WTC11 (cell line): ENCODE measurements at regions not wholly inside any gene's neighbourhood (a gene's known extent, or its start where the extent isn't known, plus 50 kb on each side); places are given as distances from the start of the nearest gene placed in this dataset.

Experiments
- ATAC-seq: fragments of 200-7000 bp; cut with Tn5 transposase; 2 replicates; pipeline ENCODE4 v1.10.0; 2021; ENCODE audit warnings: mild to moderate bottlenecking, moderate library complexity
- CTCF ChIA-PET: fragments of 300-600 bp; sonication (Branson Sonifier 250); formaldehyde crosslinking; loops from one replicate; lab custom pipeline; 2021; ENCODE audit warnings: antibody characterized with exemption; lab: Charles Lee
- POLR2A ChIA-PET: fragments of 350-600 bp; sonication (Branson Sonifier 250); formaldehyde crosslinking; loops from one replicate; lab custom pipeline; 2021; ENCODE audit warnings: antibody characterized with exemption; lab: Charles Lee
- DNase-seq: peaks from one replicate; pipeline ENCODE4 v3.0.0; 2021; ENCODE audit warnings: low spot score
- H3K27ac Mint-ChIP-seq: 2 replicates; pipeline ENCODE4 v1.8.0; 2021; ENCODE audit warnings: mixed read lengths
- H3K27me3 Mint-ChIP-seq: 2 replicates; pipeline ENCODE4 v1.8.0; 2021; ENCODE audit warnings: low read depth, mild to moderate bottlenecking, moderate library complexity, mixed read lengths
- H3K36me3 Mint-ChIP-seq: 2 replicates; pipeline ENCODE4 v1.8.0; 2021; ENCODE audit warnings: mixed read lengths
- H3K4me1 Mint-ChIP-seq: 2 replicates; pipeline ENCODE4 v1.8.0; 2022; ENCODE audit warnings: mixed read lengths
- H3K4me3 Mint-ChIP-seq: 2 replicates; pipeline ENCODE4 v1.8.0; 2021; ENCODE audit warnings: mild to moderate bottlenecking, moderate library complexity, mixed read lengths
- H3K9me3 Mint-ChIP-seq: 2 replicates; pipeline ENCODE4 v1.8.0; 2021; ENCODE audit warnings: mixed read lengths
- ARID4B ChIP-seq: sonication (generic); formaldehyde crosslinking; IDR thresholded peaks from 2 replicates; pipeline ENCODE4 v1.8.0; 2023; ENCODE audit warnings: missing genetic modification reagents, mild to moderate bottlenecking, borderline replicate concordance
- ATF1 ChIP-seq: sonication (generic); formaldehyde crosslinking; IDR thresholded peaks from 2 replicates; pipeline ENCODE4 v1.8.1; 2023; ENCODE audit warnings: mild to moderate bottlenecking, moderate library complexity, missing genetic modification reagents
- FOXP1 ChIP-seq: sonication (generic); formaldehyde crosslinking; IDR thresholded peaks from 2 replicates; pipeline ENCODE4 v1.8.0; 2022; ENCODE audit warnings: missing genetic modification reagents, mild to moderate bottlenecking, moderate library complexity, borderline replicate concordance
- NR2C2 ChIP-seq: sonication (generic); formaldehyde crosslinking; IDR thresholded peaks from 2 replicates; pipeline ENCODE4 v1.8.0; 2022; ENCODE audit warnings: mild to moderate bottlenecking, missing genetic modification reagents
- NR3C1 ChIP-seq: sonication (generic); formaldehyde crosslinking; conservative IDR thresholded peaks from 2 replicates; pipeline ENCODE4 v1.8.1; 2023; ENCODE audit warnings: low read depth, mild to moderate bottlenecking, missing genetic modification reagents
- OVOL2 ChIP-seq: fragments of 250-450 bp; sonication (Bioruptor Pico); IDR thresholded peaks from 2 replicates; pipeline ENCODE4 v1.9.0; 2021; ENCODE audit warnings: mild to moderate bottlenecking, borderline replicate concordance
- RELA ChIP-seq: sonication (generic); formaldehyde crosslinking; IDR thresholded peaks from 2 replicates; pipeline ENCODE4 v1.8.1; 2022; ENCODE audit warnings: missing genetic modification reagents, mild to moderate bottlenecking, borderline replicate concordance
- RORB ChIP-seq: fragments of 250-450 bp; sonication (Bioruptor Pico); IDR thresholded peaks from 2 replicates; pipeline ENCODE4 v1.9.0; 2021; ENCODE audit warnings: mild to moderate bottlenecking
- SP1 ChIP-seq: sonication (generic); formaldehyde crosslinking; conservative IDR thresholded peaks from 2 replicates; pipeline ENCODE4 v1.8.1; 2022; ENCODE audit warnings: missing genetic modification reagents
- STAT6 ChIP-seq: sonication (generic); formaldehyde crosslinking; conservative IDR thresholded peaks from 2 replicates; pipeline ENCODE4 v1.8.1; 2023; ENCODE audit warnings: mild to moderate bottlenecking, low read depth, missing genetic modification reagents, moderate library complexity
- ZNF512 ChIP-seq: sonication (generic); formaldehyde crosslinking; IDR thresholded peaks from 2 replicates; pipeline ENCODE4 v1.8.1; 2022; ENCODE audit warnings: missing genetic modification reagents, borderline replicate concordance
- TF ChIP-seq, protein P1 (sequence below): fragments of 250-450 bp; sonication (Bioruptor Pico); IDR thresholded peaks from 2 replicates; pipeline ENCODE4 v1.9.0; 2021; ENCODE audit warnings: moderate library complexity, mild to moderate bottlenecking, inconsistent platforms, borderline replicate concordance
- TF ChIP-seq, protein P2 (sequence below): sonication (generic); formaldehyde crosslinking; IDR thresholded peaks from 2 replicates; pipeline ENCODE4 v1.8.1; 2023; ENCODE audit warnings: mild to moderate bottlenecking, missing genetic modification reagents, borderline replicate concordance

GRCh38 chr12:76234741-76235140 lies 113.5 kb downstream of the BBS10 start (continued):
- TF ChIP-seq RELA (CRISPR knock-in tag) (no peak), OVOL2 (no peak), STAT6 (CRISPR knock-in tag) (no peak), ZNF512 (CRISPR knock-in tag) (no peak)
- TF ChIP-seq, protein P1, sequence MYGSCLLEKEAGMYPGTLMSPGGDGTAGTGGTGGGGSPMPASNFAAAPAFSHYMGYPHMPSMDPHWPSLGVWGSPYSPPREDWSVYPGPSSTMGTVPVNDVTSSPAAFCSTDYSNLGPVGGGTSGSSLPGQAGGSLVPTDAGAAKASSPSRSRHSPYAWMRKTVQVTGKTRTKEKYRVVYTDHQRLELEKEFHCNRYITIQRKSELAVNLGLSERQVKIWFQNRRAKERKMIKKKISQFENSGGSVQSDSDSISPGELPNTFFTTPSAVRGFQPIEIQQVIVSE, result no peak

GRCh38 chr12:76232013-76232412 lies 116.2 kb downstream of the BBS10 start:
- no peak for ATAC-seq
- no peaks in the 10 kb centered on the region for H3K27me3 Mint-ChIP-seq
- H3K27ac Mint-ChIP-seq, result no peak overlapping the region
- CTCF ChIA-PET, result no interaction called here
- no peak overlapping the region for H3K4me3 Mint-ChIP-seq
- TF ChIP-seq NR3C1, result no peak
- TF ChIP-seq, all 79 proteins: peak for 0
- Mint-ChIP-seq H3K36me3 (no peaks in the 10 kb centered on the region), H3K9me3 (no peaks in the 10 kb centered on the region), H3K4me1 (no peaks in the 10 kb centered on the region)
- POLR2A ChIA-PET, result no interaction called here
- DNase-seq, result no peak

- ChIA-PET CTCF (no interaction called here), POLR2A (no interaction called here)
- Mint-ChIP-seq H3K36me3 (no peaks in the 10 kb centered on the region), H3K27me3 (no peaks in the 10 kb centered on the region), H3K27ac (no peak overlapping the region), H3K4me3 (no peak overlapping the region), H3K4me1 (no peaks in the 10 kb centered on the region), H3K9me3 (no peaks in the 10 kb centered on the region)
- TF ChIP-seq FOXP1 (CRISPR knock-in tag) (no peak), ATF1 (CRISPR knock-in tag) (no peak), RORB (CRISPR knock-in tag) (no peak), NR2C2 (CRISPR knock-in tag) (no peak), ARID4B (CRISPR knock-in tag) (no peak), SP1 (CRISPR knock-in tag) (no peak)
- TF ChIP-seq, protein P2, sequence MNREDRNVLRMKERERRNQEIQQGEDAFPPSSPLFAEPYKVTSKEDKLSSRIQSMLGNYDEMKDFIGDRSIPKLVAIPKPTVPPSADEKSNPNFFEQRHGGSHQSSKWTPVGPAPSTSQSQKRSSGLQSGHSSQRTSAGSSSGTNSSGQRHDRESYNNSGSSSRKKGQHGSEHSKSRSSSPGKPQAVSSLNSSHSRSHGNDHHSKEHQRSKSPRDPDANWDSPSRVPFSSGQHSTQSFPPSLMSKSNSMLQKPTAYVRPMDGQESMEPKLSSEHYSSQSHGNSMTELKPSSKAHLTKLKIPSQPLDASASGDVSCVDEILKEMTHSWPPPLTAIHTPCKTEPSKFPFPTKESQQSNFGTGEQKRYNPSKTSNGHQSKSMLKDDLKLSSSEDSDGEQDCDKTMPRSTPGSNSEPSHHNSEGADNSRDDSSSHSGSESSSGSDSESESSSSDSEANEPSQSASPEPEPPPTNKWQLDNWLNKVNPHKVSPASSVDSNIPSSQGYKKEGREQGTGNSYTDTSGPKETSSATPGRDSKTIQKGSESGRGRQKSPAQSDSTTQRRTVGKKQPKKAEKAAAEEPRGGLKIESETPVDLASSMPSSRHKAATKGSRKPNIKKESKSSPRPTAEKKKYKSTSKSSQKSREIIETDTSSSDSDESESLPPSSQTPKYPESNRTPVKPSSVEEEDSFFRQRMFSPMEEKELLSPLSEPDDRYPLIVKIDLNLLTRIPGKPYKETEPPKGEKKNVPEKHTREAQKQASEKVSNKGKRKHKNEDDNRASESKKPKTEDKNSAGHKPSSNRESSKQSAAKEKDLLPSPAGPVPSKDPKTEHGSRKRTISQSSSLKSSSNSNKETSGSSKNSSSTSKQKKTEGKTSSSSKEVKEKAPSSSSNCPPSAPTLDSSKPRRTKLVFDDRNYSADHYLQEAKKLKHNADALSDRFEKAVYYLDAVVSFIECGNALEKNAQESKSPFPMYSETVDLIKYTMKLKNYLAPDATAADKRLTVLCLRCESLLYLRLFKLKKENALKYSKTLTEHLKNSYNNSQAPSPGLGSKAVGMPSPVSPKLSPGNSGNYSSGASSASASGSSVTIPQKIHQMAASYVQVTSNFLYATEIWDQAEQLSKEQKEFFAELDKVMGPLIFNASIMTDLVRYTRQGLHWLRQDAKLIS (CRISPR knock-in tag), result no peak
- ATAC-seq (no peak), DNase-seq (no peak)
These were observed 121.3 kb downstream of the BBS10 start for GRCh38 chr12:76226956-76227355.
